HG03565 (cell line): ENCODE measurements at regions not wholly inside any gene's neighbourhood (a gene's known extent, or its start where the extent isn't known, plus 50 kb on each side); places are given as distances from the start of the nearest gene placed in this dataset.

Source experiments
- ATAC-seq: cut with Tn5 transposase; IDR thresholded peaks from one replicate; pipeline ENCODE4 v1.9.1; 2021; ENCODE audit warnings: mild to moderate bottlenecking, moderate library complexity; ENCODE audit not compliant: unreplicated experiment

DNA sequence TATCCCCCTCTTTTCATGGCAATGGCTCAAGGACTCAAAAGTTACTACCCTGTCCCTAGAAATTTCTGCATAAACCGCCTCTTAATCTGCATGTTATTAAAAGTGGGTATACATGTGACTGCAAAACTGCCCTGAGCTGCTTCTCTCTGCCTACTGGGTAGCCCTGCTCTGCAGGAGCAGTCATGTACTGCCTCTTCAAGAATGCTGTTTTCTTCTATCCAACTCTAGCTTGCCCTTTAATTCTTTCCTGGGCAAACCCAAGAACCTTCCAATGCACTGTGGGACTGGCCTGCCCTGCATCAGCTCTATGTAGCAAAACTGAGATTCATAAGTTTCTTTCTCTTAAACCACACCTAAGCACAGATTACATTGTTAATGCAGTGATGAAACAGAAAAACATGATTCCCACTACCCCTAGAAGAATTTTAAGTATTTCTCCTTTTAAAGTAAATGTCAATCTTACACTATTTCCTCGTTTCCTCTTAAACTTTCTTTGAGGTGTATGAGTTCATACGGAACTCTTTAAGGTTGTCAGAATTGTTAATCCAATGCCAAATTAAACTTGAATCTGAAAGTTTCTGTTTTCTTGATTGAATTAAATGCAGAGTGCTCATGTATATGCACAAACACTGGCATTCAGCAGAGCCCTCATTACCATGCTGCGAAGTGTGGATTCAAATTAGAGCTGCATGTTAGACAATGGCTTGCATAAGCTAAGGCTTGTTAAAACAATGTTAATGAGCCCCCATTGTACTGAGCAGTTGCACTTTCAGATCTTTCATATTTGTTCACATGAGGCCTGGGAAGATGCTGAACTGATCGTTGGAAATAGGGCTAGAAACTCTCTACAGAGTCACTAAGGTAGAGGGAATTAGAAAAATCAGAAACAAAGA, 669.9 kb upstream of the PCDH20 start:
- no peak for ATAC-seq

- no peak for ATAC-seq
Measured at GRCh38 chr13:62084728-62085127, 669.1 kb upstream of the PCDH20 start.

DNA sequence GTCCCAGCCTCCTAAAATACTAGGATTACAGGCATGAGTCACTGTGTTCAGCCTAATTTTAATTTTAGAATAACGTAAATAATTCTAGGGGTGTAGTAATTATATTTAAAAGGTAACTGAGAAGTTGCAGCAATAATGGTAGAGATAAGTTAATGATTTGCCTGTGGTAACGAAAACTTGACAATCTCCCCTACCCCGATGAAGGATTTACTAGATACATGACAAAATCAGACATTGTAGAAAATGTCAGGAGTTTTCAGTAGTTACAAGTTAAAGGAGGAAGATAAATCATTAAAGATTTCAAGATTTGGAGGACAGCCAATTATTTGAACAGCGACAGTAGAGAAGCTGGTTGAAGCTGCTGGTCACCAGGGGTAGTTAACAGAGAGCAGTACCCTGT, 652.2 kb upstream of the PCDH20 start:
- no peak for ATAC-seq

DNA sequence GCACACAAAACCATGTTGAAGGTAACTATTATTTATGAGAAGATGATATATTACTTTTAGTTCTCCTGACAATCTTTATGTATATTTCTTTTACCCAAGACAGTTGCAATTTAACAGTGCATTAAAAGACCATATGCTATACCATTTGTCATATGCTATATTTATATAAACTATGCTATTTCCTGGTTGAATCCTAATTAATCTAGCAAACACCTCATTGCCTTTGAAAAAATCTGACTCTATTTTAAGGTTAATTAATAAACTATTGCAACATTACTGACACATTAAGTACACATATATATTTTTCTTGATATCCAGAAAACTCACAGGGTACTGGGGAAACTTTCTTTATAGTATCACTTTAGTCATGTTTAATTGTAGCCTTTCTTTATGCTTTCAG, 649.4 kb upstream of the PCDH20 start:
- ATAC-seq: no peak

- ATAC-seq: no peak
Measured at GRCh38 chr13:62061751-62062150, 646.1 kb upstream of the PCDH20 start.

DNA sequence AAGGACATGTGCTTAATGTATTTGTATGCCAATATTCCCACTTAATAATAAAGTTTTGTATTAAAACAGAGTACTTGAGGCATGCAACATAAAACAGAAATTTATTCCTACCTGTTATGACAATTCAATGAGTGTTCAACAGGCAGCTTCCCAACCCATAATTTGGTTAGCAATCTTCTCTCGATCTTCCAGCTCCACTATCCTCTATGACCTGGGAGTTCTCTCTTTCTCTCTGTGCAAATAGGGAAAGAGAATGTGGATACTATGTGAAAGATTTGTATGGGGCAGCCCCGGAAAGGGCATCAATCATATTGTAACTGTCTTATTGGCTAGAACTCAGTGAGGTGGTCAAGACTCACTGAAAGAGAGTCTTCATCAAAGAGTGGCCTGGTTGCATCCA, 644.9 kb upstream of the PCDH20 start:
- no peak for ATAC-seq

- no peak for ATAC-seq
Measured at GRCh38 chr13:62057286-62057685, 641.6 kb upstream of the PCDH20 start.

DNA sequence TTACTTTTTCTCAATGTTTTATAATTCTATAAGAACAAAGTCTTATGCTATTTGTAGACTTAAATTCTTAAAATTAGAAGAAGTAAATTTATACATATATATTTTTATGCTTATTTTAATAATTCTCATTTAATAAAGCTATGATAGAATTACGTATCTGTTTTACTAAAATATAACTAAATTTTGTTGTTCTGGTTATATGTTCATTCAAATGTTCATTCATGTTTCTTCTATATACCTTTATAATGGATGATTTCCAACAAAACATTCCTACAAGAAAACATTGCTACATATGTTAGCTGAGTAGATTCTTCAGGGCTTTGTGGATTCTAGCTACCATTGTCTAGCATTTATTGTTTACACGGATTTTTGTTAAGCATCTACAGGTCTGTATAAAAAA, 634.3 kb upstream of the PCDH20 start:
- ATAC-seq: no peak

GRCh38 chr13:62046512-62046911, 630.9 kb upstream of the PCDH20 start:
- no peak for ATAC-seq

- no peak for ATAC-seq
Measured at GRCh38 chr13:62043600-62043999, 628.0 kb upstream of the PCDH20 start.

DNA sequence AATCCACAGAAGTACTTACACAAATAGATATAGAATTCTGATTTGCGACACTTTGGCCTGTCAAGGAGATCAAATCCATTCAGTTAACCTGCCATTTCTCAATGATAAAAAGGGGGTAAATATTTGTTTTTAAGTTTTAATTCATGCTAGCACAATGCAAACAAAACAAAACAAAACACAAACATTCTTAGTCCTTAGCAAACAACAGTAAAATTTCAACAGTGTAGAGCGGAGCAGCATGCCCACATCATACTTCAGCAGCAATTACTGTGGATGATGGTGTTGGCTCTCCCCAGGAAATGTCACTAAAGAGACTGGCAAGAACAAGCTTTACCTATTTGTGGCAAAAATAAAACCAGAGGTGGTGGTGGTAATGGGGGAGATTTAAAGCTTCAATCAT, 625.2 kb upstream of the PCDH20 start:
- ATAC-seq: no peak

DNA sequence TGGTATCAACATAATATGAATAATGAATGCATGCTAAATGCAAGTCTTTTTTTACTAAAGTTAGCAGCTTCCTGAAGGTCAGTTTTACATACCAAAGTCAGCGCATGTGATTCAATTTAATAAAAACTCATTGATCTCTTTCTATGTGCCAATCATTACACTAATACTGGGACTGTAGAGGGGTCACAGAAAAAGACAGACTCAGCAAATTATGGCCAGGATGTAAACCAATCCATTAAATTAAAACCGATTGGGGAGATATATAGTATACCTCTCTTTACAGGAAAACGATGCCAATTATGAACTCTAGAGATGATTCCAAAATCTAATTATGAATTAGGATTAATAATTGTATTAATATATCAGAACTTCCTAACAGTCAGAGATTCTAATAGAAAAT, 624.4 kb upstream of the PCDH20 start:
- ATAC-seq: no peak

- peak; percentile 66 for ATAC-seq
Measured at GRCh38 chr13:62038214-62038613, 622.6 kb upstream of the PCDH20 start.

- ATAC-seq: no peak
Measured at GRCh38 chr13:62035981-62036380, 620.3 kb upstream of the PCDH20 start.

DNA sequence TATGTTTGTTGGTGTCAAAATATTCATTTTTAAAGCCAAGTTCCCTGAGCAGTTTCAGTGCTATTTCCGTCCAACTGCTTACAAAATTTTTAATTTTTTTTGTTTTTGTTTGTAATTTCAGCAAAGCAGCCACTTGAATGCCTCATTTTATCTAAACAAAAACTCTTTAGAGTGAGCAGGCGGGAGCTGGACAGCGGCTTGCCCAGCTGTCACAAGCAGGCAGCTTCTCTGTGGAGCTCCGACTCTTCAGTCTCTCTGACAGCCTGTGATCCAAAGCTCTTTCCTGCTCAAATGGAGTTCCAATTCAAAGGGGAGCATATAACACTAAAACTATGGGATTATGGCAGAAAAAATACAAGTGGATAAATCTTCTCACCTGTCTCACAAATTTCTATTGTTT, 618.3 kb upstream of the PCDH20 start:
- no peak for ATAC-seq

- ATAC-seq: no peak
Measured at GRCh38 chr13:62022369-62022768, 606.7 kb upstream of the PCDH20 start.

DNA sequence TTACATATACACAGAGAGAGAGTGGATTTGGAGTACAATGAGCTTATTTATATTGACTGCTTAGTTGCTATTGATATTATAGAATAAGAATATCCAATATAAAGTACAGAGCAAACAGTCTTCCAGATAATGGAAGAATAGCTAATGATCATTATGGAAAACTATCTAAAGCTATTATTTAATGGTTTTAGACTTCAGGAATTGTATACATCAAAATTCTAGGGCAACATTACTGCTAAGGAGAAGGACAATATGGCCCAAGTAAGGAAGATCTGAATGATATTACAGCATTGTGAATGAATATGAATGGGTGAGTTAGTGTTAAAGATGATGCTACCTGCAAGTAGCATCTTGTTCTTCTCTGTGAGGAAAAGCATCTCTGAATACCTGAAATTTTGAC, 604.2 kb upstream of the PCDH20 start:
- no peak for ATAC-seq

GRCh38 chr13:62014299-62014698, 598.6 kb upstream of the PCDH20 start:
- ATAC-seq: no peak

- no peak for ATAC-seq
Measured at GRCh38 chr13:62003452-62003851, 587.8 kb upstream of the PCDH20 start.

DNA sequence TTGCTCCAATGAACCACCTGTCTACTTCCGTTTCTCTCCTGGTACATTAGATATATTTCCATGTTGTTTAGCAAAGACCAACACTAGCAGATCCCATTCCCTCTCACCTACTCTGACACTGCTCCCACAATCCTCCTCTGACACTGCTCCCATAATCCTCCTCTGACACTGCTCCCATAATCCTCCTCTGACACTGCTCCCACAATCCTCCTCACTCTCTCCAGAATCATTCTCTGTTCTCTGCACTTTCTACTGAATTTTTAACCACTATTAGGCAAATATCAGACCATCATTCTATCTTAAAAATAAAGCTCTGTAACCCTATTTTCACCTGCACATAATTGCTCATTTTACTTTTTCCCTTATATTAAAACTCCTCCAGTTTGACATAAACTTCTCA, 578.5 kb upstream of the PCDH20 start:
- no peak for ATAC-seq

GRCh38 chr13:61989978-61990377, 574.3 kb upstream of the PCDH20 start:
- ATAC-seq: no peak

DNA sequence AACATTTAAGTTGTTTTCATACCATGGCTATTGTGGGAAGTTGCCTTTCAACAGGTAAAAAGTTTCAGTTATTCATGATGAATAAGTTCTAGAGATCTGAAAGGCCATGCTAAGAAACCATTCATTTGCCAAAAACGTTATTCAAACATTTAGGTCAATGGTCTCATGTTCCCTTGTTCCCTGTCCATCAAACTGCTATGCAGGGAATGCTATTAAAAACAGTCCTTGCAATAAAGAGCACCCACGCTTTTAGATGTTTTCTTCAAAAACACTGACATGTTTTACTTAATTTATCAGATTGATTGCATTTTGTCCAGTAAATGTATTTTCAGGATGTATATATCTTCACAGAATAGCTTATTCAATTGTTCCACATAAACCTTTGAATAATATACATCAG, 573.2 kb upstream of the PCDH20 start:
- ATAC-seq: no peak

GRCh38 chr13:61975001-61975400, 559.4 kb upstream of the PCDH20 start:
- ATAC-seq: no peak
